22Rv1 (cell line): ENCODE measurements at regions not wholly inside any gene's neighbourhood (a gene's known extent, or its start where the extent isn't known, plus 50 kb on each side); places are given as distances from the start of the nearest gene placed in this dataset.

Experiments used
- H3K27ac ChIP-seq: fragments of 450-650 bp; 2 replicates; pipeline ENCODE4 v1.5.1; 2017
- ZFX ChIP-seq: fragments of 450-650 bp; IDR thresholded peaks from 2 replicates; pipeline ENCODE4 v1.6.1; 2017; ENCODE audit warnings: antibody characterized with exemption, borderline replicate concordance
- TF ChIP-seq, protein P1 (sequence below): fragments of 450-650 bp; IDR thresholded peaks from 2 replicates; pipeline ENCODE4 v1.5.1; 2017; ENCODE audit warnings: mild to moderate bottlenecking

- TF ChIP-seq ZFX, result no peak
- TF ChIP-seq, protein P1, sequence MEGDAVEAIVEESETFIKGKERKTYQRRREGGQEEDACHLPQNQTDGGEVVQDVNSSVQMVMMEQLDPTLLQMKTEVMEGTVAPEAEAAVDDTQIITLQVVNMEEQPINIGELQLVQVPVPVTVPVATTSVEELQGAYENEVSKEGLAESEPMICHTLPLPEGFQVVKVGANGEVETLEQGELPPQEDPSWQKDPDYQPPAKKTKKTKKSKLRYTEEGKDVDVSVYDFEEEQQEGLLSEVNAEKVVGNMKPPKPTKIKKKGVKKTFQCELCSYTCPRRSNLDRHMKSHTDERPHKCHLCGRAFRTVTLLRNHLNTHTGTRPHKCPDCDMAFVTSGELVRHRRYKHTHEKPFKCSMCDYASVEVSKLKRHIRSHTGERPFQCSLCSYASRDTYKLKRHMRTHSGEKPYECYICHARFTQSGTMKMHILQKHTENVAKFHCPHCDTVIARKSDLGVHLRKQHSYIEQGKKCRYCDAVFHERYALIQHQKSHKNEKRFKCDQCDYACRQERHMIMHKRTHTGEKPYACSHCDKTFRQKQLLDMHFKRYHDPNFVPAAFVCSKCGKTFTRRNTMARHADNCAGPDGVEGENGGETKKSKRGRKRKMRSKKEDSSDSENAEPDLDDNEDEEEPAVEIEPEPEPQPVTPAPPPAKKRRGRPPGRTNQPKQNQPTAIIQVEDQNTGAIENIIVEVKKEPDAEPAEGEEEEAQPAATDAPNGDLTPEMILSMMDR, result no peak
- H3K27ac ChIP-seq, result peak overlapping the region; percentile 92
Measured at GRCh38 chr3:139117136-139117675, 72.5 kb upstream of the PRR23C start.

- H3K27ac ChIP-seq, result peak overlapping the region; percentile 92
- TF ChIP-seq, protein P1, result no peak
- TF ChIP-seq ZFX, result no peak
Measured at GRCh38 chr3:139117883-139118760, 73.4 kb upstream of the PRR23C start.

DNA sequence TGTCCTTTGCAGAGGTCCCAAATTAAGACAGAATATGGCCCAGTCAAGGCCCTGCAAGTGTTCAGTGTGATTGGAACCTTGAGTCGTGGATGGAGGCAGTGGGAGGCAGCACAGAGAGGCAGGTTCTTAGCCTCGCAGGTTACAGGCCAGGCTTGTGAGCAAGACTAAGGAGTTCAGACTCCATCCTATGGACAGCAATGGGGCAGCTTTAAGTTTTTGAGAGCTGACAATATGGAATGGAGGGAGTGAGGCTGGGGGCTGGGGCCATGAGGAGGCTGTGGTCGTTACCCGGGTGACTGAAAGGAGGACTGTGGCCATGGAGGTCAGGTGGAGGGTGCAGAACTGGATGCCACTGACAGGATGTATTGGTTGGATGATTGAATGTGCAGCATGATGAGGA lies 74.1 kb upstream of the PRR23C start:
- TF ChIP-seq ZFX, result no peak
- TF ChIP-seq, protein P1, result no peak
- H3K27ac ChIP-seq, result peak overlapping the region; percentile 92; the same call in 1 of the 2 replicates

GRCh38 chr3:139119331-139120025 lies 74.8 kb upstream of the PRR23C start:
- TF ChIP-seq, protein P1, result no peak
- TF ChIP-seq ZFX, result no peak
- no peak overlapping the region for H3K27ac ChIP-seq

DNA sequence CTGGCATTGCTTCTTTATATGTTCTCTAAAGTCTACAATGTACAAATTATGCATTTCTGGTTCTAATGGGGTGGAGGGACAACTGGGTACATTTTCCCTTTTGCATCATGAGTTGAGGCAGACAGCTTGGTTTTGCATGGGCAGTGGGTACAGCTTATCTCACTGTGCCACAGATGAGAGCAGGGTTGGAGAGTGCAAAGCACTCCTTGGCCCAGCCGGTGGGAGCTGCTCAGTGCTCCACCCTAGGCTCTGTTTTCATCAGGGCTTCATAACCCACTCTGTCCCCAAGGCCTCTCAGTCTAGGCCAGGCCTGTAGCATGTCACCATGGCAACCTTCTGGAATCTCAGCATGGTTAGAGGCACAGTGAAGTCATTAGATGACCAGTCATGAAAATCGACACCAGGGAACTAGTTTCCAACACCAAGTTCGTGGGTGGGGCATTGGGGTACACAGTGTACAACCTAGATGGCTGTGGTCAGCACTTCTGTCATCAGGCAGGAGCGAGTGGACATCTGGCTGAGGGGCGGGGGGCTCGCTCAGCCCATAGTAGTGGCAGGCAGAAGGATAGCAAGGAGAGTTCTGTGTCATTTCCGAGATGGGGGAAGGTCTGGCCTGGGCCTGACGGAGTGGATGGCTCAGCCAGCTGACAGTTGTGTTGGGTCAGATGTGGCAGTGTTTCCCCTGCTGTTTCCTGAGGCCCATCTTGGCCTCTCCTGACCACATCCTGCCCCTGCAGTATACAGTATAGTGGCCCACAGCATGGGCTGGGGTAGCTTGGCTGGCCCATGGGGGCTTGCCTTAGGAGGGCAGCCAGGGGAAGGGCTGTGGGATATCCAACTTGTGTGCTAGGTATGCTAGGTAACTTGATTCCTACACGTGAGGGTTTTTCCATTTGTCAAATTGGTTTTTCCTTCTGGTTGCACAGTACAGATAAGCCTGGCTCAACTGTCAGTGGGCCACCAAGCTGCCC lies 75.7 kb upstream of the PRR23C start:
- TF ChIP-seq ZFX, result no peak
- TF ChIP-seq, protein P1, result no peak
- H3K27ac ChIP-seq, result peak overlapping the region; percentile 40; the same call in 1 of the 2 replicates

GRCh38 chr3:139121513-139122220 lies 77.0 kb upstream of the PRR23C start:
- peak overlapping the region; percentile 40; the same call in 1 of the 2 replicates for H3K27ac ChIP-seq
- TF ChIP-seq, protein P1, result no peak
- TF ChIP-seq ZFX, result no peak
